Fibroblast of the aortic adventitia (primary cell): ENCODE measurements at regions not wholly inside any gene's neighbourhood (a gene's known extent, or its start where the extent isn't known, plus 50 kb on each side); places are given as distances from the start of the nearest gene placed in this dataset.

Experiments used
- DNase-seq: peaks from one replicate; pipeline ENCODE4 v3.0.0-alpha.2; 2010; ENCODE audit warnings: low read depth
- H3K4me3 ChIP-seq: 2 replicates; pipeline ENCODE4 v1.5.1; 2011; ENCODE audit warnings: low read depth, mild to moderate bottlenecking, control low read depth, low read length, moderate library complexity
- CTCF ChIP-seq: IDR thresholded peaks from 2 replicates; pipeline ENCODE4 v1.5.1; 2011; ENCODE audit warnings: mild to moderate bottlenecking, low read length, control low read depth, inconsistent platforms; ENCODE audit not compliant: insufficient read depth

DNA sequence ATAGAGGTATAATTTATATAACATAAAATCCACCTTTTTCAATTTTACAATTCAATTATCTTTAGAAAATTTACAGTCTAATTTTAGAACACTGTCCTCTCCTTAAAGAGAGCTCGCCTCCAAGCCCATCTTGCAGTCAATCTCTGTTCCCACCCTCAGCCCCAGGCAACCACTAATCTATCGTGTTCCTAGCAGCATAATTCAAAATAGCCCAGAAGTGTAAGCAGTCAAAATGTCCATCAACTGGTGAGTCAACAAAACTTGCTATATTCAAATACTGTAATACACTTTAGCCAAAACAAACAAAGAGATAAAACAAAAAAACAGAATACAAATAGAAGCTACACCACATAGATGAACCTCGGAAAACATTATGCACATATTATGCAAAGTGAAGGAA is 1006.8 kb upstream of the EEF2KMT start:
- DNase-seq, result no peak
- no peak overlapping the region for H3K4me3 ChIP-seq

DNA sequence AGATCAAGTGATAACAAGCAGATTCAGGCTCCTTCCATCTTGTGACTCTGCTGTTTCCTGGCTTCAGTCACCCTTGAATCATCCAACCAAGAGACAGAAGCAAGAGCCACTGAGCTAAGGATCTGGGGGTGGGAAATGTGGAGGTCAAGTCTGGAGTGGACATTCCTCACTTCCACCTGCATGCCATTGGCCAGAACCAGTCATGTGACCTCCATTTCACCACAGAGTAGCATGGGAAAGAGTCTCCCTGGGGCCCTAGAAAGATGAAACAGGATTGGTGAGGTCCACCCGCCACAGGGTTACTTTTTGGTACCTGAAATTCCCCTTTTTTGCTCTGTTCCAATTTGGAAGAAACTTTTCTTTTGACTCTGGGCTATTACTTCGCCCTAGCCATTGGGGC is 1006.0 kb upstream of the EEF2KMT start:
- TF ChIP-seq CTCF, result no peak
- DNase-seq, result no peak
- no peak overlapping the region for H3K4me3 ChIP-seq

More for the DNA sequence above, 1006.8 kb upstream of the EEF2KMT start:
- no peak for TF ChIP-seq CTCF

- TF ChIP-seq CTCF, result no peak
- DNase-seq, result no peak
- H3K4me3 ChIP-seq, result no peak overlapping the region
These were observed 1001.5 kb upstream of the EEF2KMT start for GRCh38 chr16:6099102-6099501.

- no peak for TF ChIP-seq CTCF
- DNase-seq, result no peak
- no peak overlapping the region for H3K4me3 ChIP-seq
These were observed 999.5 kb upstream of the EEF2KMT start for GRCh38 chr16:6096931-6097670.

- no peak for TF ChIP-seq CTCF
- H3K4me3 ChIP-seq, result no peak overlapping the region
- no peak for DNase-seq
These were observed 997.8 kb upstream of the EEF2KMT start for GRCh38 chr16:6095414-6095813.

DNA sequence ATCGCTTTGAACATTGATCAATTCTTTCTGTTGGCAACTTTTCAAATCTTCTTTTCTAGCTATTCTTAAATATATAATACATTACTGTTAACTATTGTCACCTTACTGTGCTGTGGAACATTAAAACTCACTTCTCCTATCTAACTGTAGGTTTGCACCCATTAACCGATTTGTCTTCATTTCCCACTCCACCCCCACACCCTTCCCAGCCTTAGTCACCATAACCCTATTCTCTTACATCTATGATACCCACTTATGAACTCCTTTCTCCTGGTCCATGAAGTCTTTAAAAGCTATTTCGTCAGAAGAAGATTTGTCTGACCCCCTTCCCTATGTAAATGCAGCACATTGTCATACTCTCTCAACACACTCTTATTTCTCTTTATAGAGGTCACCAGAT is 993.4 kb upstream of the EEF2KMT start:
- H3K4me3 ChIP-seq, result no peak overlapping the region
- TF ChIP-seq CTCF, result no peak
- DNase-seq, result no peak
